ENCODE measurements at regions not wholly inside any gene's neighbourhood (a gene's known extent, or its start where the extent isn't known, plus 50 kb on each side); places are given as distances from the start of the nearest gene placed in this dataset.

DNA sequence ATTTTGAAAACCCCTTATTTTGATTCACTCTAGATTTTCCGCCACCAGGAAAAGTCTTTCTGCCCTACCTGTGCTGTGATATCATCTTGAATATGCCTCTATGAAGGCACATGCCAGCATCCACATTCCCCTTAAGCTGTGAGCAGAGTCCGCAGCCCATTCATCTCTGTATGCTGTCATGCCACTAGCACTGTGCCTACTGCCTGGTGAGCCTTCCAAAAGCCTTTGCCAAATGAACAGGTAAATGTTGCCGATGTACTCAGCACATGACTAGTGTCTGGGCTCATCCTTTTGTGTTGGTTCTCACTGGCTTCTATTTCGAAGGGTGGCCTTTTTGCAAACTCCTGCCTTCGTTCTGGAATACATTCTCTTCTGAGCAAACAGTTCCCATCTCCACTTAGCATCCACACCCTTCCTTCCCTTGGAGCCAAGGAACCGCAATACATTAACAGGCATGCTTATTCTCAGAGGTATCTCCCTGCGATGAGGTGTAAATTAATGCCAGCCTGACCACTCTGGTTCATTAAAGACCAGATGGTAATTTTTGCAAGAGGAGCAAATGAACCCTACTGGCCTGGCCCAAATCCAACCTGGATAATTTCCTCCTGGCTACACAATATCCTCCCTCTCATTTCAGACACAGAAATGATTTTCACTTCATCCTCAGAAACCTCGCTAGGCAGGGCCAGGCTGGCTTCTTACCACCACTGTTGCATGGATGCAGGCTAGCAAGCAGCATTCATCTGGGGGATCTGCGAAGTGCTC is 339.7 kb upstream of the NFE2L3 start:
- no peak for DNase-seq
- peaks cover 0 to 36% (median 15%) of the 10 kb centered on the region in 4 donors for H3K4me1 ChIP-seq
- H3K36me3 ChIP-seq = no peaks in the 10 kb centered on the region
- H3K9me3 ChIP-seq = no peaks in the 10 kb centered on the region
- no peak for TF ChIP-seq CTCF (IDR thresholded peaks at IDR 0.05)
- no peak overlapping the region for H3K4me3 ChIP-seq
- H3K27me3 ChIP-seq = no peaks in the 10 kb centered on the region
- H3K27ac ChIP-seq = no peak overlapping the region
- intact Hi-C loops (cut with DNase I; ENCODE audit: low total_unique reads) = no loop called here

- H3K4me3 ChIP-seq = no peak overlapping the region
- no peaks in the 10 kb centered on the region for H3K27me3 ChIP-seq
- no peak for DNase-seq
- H3K9me3 ChIP-seq = no peaks in the 10 kb centered on the region
- no peaks in the 10 kb centered on the region for H3K36me3 ChIP-seq
- H3K27ac ChIP-seq = no peak overlapping the region
- intact Hi-C loops (cut with DNase I; ENCODE audit: low total_unique reads) = no loop called here
- no peak for TF ChIP-seq CTCF (IDR thresholded peaks at IDR 0.05)
- peaks cover 0 to 25% (median 9%) of the 10 kb centered on the region in 4 donors for H3K4me1 ChIP-seq
Observed at GRCh38 chr7:25813381-25813780, 338.6 kb upstream of the NFE2L3 start.

DNA sequence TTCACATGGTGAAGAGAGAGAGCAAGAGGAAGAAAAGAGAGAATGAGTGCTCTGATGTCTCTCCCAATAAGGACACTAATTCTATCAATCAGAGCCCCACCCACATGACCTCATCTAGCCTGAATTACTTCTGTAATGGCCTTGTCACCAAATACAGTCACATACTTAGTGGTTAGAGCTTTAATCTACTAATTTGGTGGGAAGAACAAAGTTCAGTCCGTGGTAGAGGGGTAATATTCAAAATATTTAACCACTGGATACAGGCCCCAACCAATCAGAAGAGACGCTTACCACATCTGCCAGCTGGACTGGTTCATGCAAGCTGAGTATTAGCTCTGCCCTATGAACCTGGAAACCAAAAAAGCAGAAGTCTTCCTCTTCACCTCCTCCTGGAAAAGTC is 336.3 kb upstream of the NFE2L3 start:
- intact Hi-C loops (cut with DNase I; ENCODE audit: low total_unique reads) = no loop called here
- no peak for DNase-seq
- H3K4me1 ChIP-seq = peaks cover 0 to 2% (median 0%) of the 10 kb centered on the region in 4 donors
- no peaks in the 10 kb centered on the region for H3K27me3 ChIP-seq
- H3K36me3 ChIP-seq = no peaks in the 10 kb centered on the region
- TF ChIP-seq CTCF (IDR thresholded peaks at IDR 0.05) = no peak
- no peaks in the 10 kb centered on the region for H3K9me3 ChIP-seq
- H3K4me3 ChIP-seq = no peak overlapping the region
- H3K27ac ChIP-seq = no peak overlapping the region

GRCh38 chr7:25820432-25821040 is 331.5 kb upstream of the NFE2L3 start:
- no peak overlapping the region for H3K4me3 ChIP-seq
- no peak for TF ChIP-seq CTCF (IDR thresholded peaks at IDR 0.05)
- no peak overlapping the region for H3K27ac ChIP-seq
- H3K36me3 ChIP-seq = no peaks in the 10 kb centered on the region
- DNase-seq = no peak
- no peaks in the 10 kb centered on the region for H3K27me3 ChIP-seq
- intact Hi-C loops (cut with DNase I; ENCODE audit: low total_unique reads) = no loop called here
- H3K9me3 ChIP-seq = no peaks in the 10 kb centered on the region
- peaks cover 0 to 8% (median 0%) of the 10 kb centered on the region in 4 donors for H3K4me1 ChIP-seq

DNA sequence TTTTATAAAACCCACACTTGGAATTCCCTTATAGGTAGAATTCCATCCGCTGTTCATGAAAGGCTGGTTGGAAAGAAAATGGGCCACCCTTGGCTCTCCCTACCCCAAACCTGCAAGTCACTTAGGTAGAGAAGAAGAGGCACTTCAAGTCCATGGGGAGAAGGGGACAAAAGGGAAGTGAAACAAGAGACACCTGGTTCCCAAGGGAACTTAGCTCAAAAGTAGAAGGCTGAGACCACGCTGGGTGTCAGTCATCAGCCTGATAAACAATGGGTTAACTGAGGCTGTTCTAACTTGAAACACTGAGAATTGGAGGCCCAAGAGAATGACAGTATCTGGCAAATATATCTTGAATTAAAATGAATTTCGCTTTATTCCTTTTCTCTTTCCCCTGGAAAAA is 330.8 kb upstream of the NFE2L3 start:
- TF ChIP-seq CTCF (IDR thresholded peaks at IDR 0.05) = no peak
- Histone ChIP-seq H3K4me1 (peaks cover 0 to 8% (median 0%) of the 10 kb centered on the region in 4 donors), H3K9me3 (no peaks in the 10 kb centered on the region), H3K27ac (no peak overlapping the region), H3K36me3 (no peaks in the 10 kb centered on the region), H3K4me3 (no peak overlapping the region), H3K27me3 (no peaks in the 10 kb centered on the region)
- intact Hi-C loops (cut with DNase I; ENCODE audit: low total_unique reads) = no loop called here
- no peak for DNase-seq
